Suprapubic skin (tissue), 3 donors: ENCODE measurements at regions not wholly inside any gene's neighbourhood (a gene's known extent, or its start where the extent isn't known, plus 50 kb on each side); places are given as distances from the start of the nearest gene placed in this dataset.

Experiments
- CTCF ChIP-seq, 2 donors: fragments of 200-600 bp in 1 of 2; fragments of 450-650 bp in 1 of 2; sonication (generic) in 1 of 2; IDR thresholded peaks; one replicate each; pipeline ENCODE4 v1.5.1; 2016 to 2019; ENCODE audit warnings: antibody characterized with exemption in 2 of 2, mild to moderate bottlenecking in 1 of 2, moderate library complexity in 1 of 2
- EP300 ChIP-seq: sonication (generic); formaldehyde crosslinking; IDR thresholded peaks from one replicate; pipeline ENCODE4 v1.6.1; 2017; ENCODE audit warnings: antibody characterized with exemption

DNA sequence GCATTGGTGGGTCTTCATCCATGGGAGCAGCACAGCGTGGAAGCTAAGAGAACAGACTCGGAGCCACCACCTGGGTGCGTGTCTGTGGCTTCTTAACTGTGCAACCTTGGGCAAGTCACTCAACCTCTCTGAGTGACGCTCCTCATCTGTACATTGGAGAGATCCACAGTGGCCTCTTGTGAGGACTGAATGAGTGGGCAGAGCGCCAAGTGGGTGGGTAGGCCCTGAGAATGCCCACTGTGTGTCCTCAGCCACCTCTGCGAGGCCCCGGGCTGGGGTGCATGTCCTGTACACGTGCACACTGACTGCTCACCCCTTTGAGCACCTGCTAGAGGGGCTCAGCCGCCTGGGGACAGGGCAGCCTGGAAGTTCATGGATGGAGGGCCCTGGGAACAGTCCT, 99.6 kb upstream of the PRR23E start:
- no peak for TF ChIP-seq EP300
- TF ChIP-seq CTCF (IDR thresholded peaks at IDR 0.05) = no peak
